Dendritic cell treated with granulocyte-macrophage colony-stimulating factor and Interleukin-4, amounts not matched to agents 40 ng/mL and 50 ng/mL, for 4 days (primary cell): ENCODE measurements at regions not wholly inside any gene's neighbourhood (a gene's known extent, or its start where the extent isn't known, plus 50 kb on each side); places are given as distances from the start of the nearest gene placed in this dataset.

Experiments used
- H3K27ac Mint-ChIP-seq: one replicate; pipeline ENCODE4 v1.8.0; 2022; ENCODE audit warnings: mild to moderate bottlenecking, mixed read lengths
- H3K27me3 Mint-ChIP-seq: one replicate; pipeline ENCODE4 v1.8.0; 2022; ENCODE audit warnings: mild to moderate bottlenecking, mixed read lengths
- H3K36me3 Mint-ChIP-seq: one replicate; pipeline ENCODE4 v1.8.0; 2022; ENCODE audit warnings: low read depth, mixed read lengths
- H3K4me1 Mint-ChIP-seq: one replicate; pipeline ENCODE4 v1.8.0; 2022; ENCODE audit warnings: low read depth, mixed read lengths
- H3K4me3 Mint-ChIP-seq: one replicate; pipeline ENCODE4 v1.8.0; 2022; ENCODE audit warnings: mild to moderate bottlenecking, moderate library complexity, mixed read lengths
- H3K9me3 Mint-ChIP-seq: one replicate; pipeline ENCODE4 v1.8.0; 2022; ENCODE audit warnings: mixed read lengths
- intact Hi-C: fragments of 100-400 bp; cut with micrococcal nuclease; formaldehyde crosslinking; loops from one replicate; pipeline ENCODE4 v1.15.0; 2022

DNA sequence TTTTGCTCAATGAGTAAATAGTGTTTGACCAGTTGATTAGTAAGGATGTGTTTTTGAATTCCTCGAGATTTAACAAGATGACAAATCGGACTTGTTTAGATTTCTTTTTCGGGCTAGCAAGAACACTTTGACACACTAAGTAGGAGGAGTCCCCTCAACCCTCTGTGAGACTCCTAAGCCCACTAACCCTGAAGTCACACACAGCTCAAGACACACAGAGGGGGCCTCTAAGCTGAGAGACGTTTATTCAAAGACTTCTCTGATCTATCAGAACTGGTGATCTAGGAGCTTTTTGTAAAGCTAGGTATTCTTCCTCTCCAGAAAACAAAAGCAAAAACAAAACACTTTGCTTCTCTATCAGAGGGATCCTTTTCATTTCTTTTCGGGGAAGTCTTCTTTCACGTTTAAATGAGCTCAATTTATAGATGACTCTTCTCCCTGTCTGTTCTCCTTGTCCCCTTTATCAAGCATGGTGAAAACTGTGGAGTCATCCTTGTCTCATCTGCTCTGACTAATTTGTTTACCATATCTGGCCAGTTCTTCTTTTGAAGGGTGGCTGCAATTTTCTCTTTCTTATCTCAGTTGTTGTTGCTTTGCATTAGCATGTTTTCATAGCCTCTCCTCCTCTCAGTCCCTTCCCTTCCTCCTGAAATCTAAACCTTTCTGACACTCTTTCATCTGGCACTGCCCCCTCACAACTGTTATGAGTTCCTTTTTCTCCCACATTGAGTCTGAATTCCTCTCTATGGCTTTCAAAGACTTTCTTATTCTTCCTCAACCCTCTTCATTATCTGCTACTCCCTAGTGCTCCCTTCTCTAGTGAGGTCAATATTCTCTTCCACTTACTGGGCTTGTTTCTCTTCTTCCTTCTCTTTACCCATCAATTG, 68.5 kb upstream of the RAI14 start:
- Mint-ChIP-seq H3K4me3 (no peak overlapping the region), H3K36me3 (no peaks in the 10 kb centered on the region), H3K4me1 (peaks cover 12% of the 10 kb centered on the region), H3K27me3 (no peaks in the 10 kb centered on the region), H3K9me3 (no peaks in the 10 kb centered on the region), H3K27ac (peak overlapping the region; percentile 33)
- intact Hi-C loops: no loop called here

DNA sequence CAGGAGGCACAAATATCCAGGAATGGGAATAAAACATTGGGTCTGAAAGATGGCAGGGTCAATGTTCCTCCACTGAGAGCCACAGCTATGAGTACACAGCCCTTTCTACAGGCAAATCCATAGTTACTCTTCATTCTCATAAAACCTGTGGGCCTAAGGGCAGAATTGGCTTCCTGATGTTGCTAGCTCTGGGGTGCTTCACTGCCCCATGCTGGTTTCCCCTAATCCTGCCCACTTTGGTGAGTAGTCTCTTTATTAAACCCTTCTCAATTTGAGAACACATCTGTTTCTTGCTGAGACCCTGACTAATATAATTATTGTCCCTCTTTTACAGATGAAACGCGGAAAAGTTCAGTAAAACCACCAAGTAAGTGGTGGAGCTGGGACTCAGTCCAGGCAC, 66.3 kb upstream of the RAI14 start:
- Mint-ChIP-seq H3K36me3 (no peaks in the 10 kb centered on the region), H3K27ac (no peak overlapping the region), H3K4me1 (peaks cover 12% of the 10 kb centered on the region), H3K4me3 (no peak overlapping the region), H3K9me3 (no peaks in the 10 kb centered on the region), H3K27me3 (no peaks in the 10 kb centered on the region)
- intact Hi-C loops: no loop called here

DNA sequence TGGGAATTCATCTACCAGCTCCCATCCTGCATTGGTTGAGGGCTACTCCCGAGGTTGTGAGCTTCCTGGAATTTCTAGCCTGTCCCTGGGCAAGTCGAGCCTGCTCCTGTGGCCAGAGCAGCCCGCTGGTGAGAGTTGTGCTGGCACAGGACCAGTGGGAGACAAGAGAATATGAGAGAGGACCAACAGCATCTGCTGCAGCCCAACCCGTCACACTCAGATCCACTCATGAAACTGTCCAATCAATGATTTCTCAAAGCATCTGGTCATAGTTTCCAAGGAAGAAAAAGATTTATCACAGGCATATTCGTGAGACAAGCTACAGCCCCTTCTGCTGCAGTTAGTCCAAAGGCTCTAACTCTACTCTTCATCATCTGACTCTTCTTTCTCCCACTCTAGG, 64.4 kb upstream of the RAI14 start:
- Mint-ChIP-seq H3K27me3 (no peaks in the 10 kb centered on the region), H3K4me1 (peaks cover 7% of the 10 kb centered on the region), H3K4me3 (no peak overlapping the region), H3K9me3 (no peaks in the 10 kb centered on the region), H3K36me3 (no peaks in the 10 kb centered on the region), H3K27ac (no peak overlapping the region)
- intact Hi-C loops: no loop called here

DNA sequence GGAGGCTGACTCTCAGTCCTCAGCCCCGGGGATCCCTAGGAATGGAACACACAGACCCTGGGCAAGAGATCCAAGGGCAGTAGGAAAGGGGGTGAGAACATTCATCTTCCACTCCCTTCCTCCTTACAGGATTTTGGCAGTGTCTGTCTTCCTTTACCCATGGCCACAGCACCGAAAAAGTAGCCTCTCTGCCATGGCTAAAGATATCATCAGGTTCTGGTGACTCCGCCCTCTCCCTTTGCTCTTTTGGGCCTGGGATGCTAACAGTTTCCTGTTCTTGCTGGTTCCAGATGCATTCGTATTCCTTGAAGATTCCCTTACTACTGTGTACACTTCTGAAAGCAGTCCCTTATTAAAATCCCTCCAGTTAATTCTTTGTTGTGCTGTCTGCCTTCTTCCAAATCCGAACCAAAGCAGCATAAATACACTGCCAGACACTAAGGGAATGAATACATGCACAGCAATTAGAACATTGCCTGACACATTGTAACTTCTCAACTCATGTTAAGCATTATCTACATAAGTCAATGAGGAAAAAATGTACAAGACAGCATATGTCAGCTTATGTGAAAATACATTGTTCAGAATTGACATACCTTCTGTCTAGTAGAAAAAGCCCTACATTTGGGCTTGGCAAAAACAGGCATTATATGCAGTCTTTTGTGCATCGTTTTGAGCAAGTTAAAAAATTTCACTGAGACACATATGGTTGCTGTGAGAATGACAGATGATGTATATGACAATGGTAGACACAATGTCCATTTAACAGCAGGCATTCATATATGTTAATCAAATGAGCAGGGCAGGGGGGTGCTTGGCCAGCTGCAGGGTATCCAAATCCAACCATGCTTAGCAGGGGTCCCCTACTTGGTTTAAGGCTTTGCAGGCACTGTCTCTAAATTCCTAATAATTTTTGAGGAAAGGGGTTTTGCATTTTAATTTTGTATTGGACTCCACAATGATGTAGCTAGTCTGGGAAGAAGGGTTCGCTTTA, 58.8 kb upstream of the RAI14 start:
- H3K27ac Mint-ChIP-seq: no peak overlapping the region
- H3K36me3 Mint-ChIP-seq: no peaks in the 10 kb centered on the region
- intact Hi-C loops: no loop called here
- no peaks in the 10 kb centered on the region for H3K9me3 Mint-ChIP-seq
- no peaks in the 10 kb centered on the region for H3K4me1 Mint-ChIP-seq
- H3K27me3 Mint-ChIP-seq: no peaks in the 10 kb centered on the region
- H3K4me3 Mint-ChIP-seq: no peak overlapping the region

DNA sequence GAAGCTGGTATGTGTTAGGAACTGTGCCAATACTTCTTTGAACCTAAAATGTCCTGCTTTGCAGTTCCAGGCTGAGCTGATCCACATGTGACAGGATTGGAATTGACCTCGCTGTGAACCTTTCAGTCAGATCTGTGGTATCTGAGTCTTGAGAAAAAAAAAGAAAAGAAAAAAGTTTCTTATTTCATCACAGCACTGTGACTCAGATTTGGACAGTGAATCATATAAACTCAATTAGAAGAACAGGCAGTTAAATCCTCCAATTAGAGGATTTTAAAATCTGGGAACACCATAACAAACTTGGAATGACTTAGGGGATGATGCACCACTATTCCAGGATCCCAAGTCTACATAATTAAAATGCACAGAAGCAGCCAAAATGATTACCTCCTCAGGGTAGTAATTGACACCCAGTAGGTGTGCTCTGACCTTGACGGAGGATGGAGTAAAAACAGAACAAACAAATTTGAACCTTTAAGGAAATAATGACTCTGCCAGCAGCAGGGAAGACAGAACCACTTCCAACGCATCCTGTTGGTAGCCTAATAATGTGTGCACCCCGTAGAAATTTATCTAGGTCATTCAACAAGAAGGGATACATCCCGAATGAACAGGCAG, 57.8 kb upstream of the RAI14 start:
- H3K4me3 Mint-ChIP-seq: no peak overlapping the region
- H3K36me3 Mint-ChIP-seq: no peaks in the 10 kb centered on the region
- intact Hi-C loops: no loop called here

DNA sequence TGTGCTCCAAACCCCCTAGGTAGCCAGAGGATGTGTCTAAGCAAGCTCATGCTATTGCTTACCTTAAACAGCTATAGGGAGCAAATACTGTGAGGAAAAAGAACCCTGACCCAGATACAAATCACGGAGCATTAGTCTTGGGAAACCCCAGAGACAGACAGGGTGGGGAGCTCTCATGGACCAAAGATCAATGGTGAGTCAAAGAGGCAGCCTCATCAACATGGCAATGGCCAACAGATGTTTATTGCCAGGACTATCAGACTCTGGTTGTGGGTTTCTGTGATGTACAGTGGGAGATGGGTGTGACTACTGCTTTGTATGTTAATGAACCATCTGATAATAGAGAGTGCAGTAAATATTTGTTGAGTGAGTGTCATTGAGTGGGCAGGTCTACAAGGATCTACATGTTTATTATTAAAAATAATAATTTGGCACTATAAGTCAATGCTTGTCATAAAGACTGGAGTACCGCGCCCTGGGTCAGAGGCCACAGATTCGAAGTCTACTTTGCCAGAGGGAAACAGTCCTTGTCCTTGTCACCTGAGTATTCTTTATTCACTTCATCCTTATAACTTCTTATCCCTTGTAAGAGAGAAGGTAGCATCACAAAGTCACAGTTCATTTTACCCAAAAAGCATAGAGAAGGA, 56.5 kb upstream of the RAI14 start:
- no peaks in the 10 kb centered on the region for H3K36me3 Mint-ChIP-seq
- no peaks in the 10 kb centered on the region for H3K27me3 Mint-ChIP-seq
- H3K9me3 Mint-ChIP-seq: no peaks in the 10 kb centered on the region
- no peaks in the 10 kb centered on the region for H3K4me1 Mint-ChIP-seq
- H3K4me3 Mint-ChIP-seq: no peak overlapping the region
- H3K27ac Mint-ChIP-seq: no peak overlapping the region
- intact Hi-C loops: no loop called here

More for the DNA sequence above, 57.8 kb upstream of the RAI14 start:
- Mint-ChIP-seq H3K27me3 (no peaks in the 10 kb centered on the region), H3K27ac (no peak overlapping the region), H3K9me3 (no peaks in the 10 kb centered on the region), H3K4me1 (no peaks in the 10 kb centered on the region)

DNA sequence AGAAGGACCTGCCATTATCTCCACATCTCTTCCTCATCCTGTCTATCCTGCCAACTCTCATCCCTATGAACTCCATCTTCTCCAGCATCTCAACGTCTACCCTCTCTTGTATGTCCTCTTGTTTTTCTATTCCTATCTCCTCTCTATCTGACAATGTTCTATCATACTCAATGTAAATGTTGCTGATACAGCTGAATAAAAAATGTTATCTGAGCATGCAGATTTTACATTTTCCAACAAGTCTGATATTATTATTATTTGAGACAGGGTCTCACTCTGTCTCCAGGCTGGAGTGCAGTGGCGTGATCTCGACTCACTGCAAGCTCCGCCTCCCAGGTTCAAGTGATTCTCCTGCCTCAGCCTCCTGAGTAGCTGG, 56.0 kb upstream of the RAI14 start:
- Mint-ChIP-seq H3K27me3 (no peaks in the 10 kb centered on the region), H3K4me1 (no peaks in the 10 kb centered on the region), H3K27ac (no peak overlapping the region), H3K9me3 (no peaks in the 10 kb centered on the region), H3K36me3 (no peaks in the 10 kb centered on the region), H3K4me3 (no peak overlapping the region)
- intact Hi-C loops: no loop called here

DNA sequence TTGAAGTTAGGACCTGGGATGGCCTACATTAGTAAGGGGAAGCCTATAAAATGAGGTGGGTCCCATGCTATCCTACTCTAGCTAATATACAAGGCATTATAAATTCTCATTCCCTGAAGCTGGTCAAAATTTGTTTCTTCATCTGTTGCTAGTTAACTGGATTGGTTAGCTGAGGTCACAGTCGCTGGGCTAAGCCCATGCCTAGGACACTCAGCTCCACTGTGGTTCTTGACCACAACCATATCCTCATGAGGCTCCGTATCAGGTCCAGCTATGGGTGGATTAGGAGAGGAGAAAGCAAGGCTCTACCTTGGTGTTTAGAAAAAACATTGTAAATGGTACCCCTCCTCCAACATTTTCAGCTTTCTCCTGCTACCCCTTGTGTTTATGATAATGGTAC, 52.8 kb upstream of the RAI14 start:
- H3K4me3 Mint-ChIP-seq: no peak overlapping the region
- intact Hi-C loops: no loop called here
- no peak overlapping the region for H3K27ac Mint-ChIP-seq
- no peaks in the 10 kb centered on the region for H3K9me3 Mint-ChIP-seq
- H3K36me3 Mint-ChIP-seq: no peaks in the 10 kb centered on the region
- H3K27me3 Mint-ChIP-seq: no peaks in the 10 kb centered on the region
- H3K4me1 Mint-ChIP-seq: no peaks in the 10 kb centered on the region

DNA sequence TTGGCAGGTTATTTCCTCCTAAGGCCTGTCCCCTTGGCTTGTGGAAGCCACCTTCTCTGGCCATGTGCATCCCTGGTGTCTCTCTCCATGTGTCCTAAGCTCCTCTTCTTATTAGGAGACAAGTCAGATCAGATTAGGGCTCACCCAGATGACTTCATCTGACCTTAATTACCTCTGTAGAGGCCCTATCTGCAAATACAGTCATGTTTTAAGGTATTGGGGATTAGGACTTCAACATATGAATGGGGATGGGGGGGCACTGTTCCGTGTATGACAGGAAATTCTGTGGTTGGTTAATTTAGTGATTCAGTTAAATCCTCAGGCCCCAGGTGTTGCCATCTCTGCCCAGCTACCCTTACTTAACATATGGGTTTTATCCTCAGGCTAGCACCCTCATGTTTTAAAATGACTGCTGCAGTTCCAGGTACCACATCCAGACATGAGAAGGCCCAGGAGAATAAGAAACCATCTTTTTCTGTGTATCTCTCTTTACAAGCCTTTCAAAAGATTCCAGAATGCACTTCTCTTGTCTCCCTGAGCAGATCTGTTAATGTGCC, 51.9 kb upstream of the RAI14 start:
- no peaks in the 10 kb centered on the region for H3K36me3 Mint-ChIP-seq
- no peaks in the 10 kb centered on the region for H3K27me3 Mint-ChIP-seq
- no peak overlapping the region for H3K27ac Mint-ChIP-seq
- no peaks in the 10 kb centered on the region for H3K9me3 Mint-ChIP-seq
- no peaks in the 10 kb centered on the region for H3K4me1 Mint-ChIP-seq
- no peak overlapping the region for H3K4me3 Mint-ChIP-seq
- intact Hi-C loops: no loop called here

DNA sequence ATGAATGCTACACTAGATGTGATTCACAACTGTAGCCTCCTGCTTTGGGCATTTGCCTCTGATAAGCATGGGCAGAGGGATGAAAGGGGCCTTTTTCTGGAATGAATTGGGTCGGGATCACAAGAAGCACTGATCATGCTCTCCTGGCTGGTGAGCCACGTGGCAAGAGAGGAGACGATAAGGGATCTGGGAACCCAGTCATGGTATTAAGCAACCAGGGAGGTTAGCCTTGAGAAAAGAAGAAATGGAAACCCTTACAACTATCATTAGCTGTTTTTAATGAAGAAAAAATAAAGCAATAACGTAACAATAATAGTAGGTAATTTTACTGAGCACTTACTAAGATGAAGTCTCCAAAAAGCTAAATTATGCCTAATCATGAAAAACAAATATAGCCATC, 50.0 kb upstream of the RAI14 start:
- no peaks in the 10 kb centered on the region for H3K4me1 Mint-ChIP-seq
- H3K36me3 Mint-ChIP-seq: no peaks in the 10 kb centered on the region
- H3K27me3 Mint-ChIP-seq: no peaks in the 10 kb centered on the region
- H3K27ac Mint-ChIP-seq: no peak overlapping the region
- no peak overlapping the region for H3K4me3 Mint-ChIP-seq
- intact Hi-C loops: no loop called here
- no peaks in the 10 kb centered on the region for H3K9me3 Mint-ChIP-seq
